MM.1S (cell line): ENCODE measurements at regions not wholly inside any gene's neighbourhood (a gene's known extent, or its start where the extent isn't known, plus 50 kb on each side); places are given as distances from the start of the nearest gene placed in this dataset.

Experiments
- DNase-seq: peaks from one replicate; pipeline ENCODE4 v3.0.0-alpha.2; 2015
- H2AFZ ChIP-seq: fragments of 300-600 bp; sonication (generic); 2 replicates; pipeline ENCODE4 v1.6.0; 2016; ENCODE audit warnings: antibody characterized with exemption, low read length
- H3F3A ChIP-seq: fragments of 300-600 bp; sonication (generic); 2 replicates; pipeline ENCODE4 v1.6.1; 2016; ENCODE audit warnings: mild to moderate bottlenecking, antibody characterized with exemption, low read length, moderate library complexity, mixed read lengths; ENCODE audit not compliant: insufficient read depth
- H3K27ac ChIP-seq: fragments of 300-600 bp; sonication (generic); 2 replicates; pipeline ENCODE4 v1.5.1; 2016; ENCODE audit warnings: mild to moderate bottlenecking, low read length
- H3K27me3 ChIP-seq: fragments of 300-600 bp; sonication (generic); replicated peaks from 2 replicates; pipeline ENCODE4 v1.6.0; 2016; ENCODE audit warnings: low read length; ENCODE audit not compliant: insufficient read depth
- H3K36me3 ChIP-seq: fragments of 300-600 bp; sonication (generic); replicated peaks from 2 replicates; pipeline ENCODE4 v1.6.1; 2016; ENCODE audit warnings: mild to moderate bottlenecking, low read length, mixed read lengths; ENCODE audit not compliant: insufficient read depth
- H3K4me1 ChIP-seq: fragments of 300-600 bp; sonication (generic); 2 replicates; pipeline ENCODE4 v1.6.1; 2016; ENCODE audit warnings: low read length, mixed read lengths
- H3K4me2 ChIP-seq: fragments of 300-600 bp; sonication (generic); 2 replicates; pipeline ENCODE4 v1.6.0; 2016; ENCODE audit warnings: low read depth, low read length
- H3K4me3 ChIP-seq: fragments of 300-600 bp; sonication (generic); 2 replicates; pipeline ENCODE4 v1.5.1; 2016; ENCODE audit warnings: low read length, mixed read lengths
- H3K79me2 ChIP-seq: fragments of 300-600 bp; sonication (generic); 2 replicates; pipeline ENCODE4 v1.6.1; 2016; ENCODE audit warnings: mixed run types, low read length, mixed read lengths
- H3K9ac ChIP-seq: fragments of 300-600 bp; sonication (generic); 2 replicates; pipeline ENCODE4 v1.6.1; 2016; ENCODE audit warnings: low read length, mixed read lengths
- H3K9me2 ChIP-seq: fragments of 300-600 bp; sonication (generic); replicated peaks from 2 replicates; pipeline ENCODE4 v1.6.1; 2016; ENCODE audit warnings: mild to moderate bottlenecking, low read length, mixed read lengths; ENCODE audit not compliant: insufficient read depth
- H3K9me3 ChIP-seq: fragments of 300-600 bp; sonication (generic); replicated peaks from 2 replicates; pipeline ENCODE4 v1.6.1; 2016; ENCODE audit warnings: mild to moderate bottlenecking, low read length, mixed read lengths; ENCODE audit not compliant: insufficient read depth
- H4K20me1 ChIP-seq: fragments of 300-600 bp; sonication (generic); 2 replicates; pipeline ENCODE4 v1.6.1; 2016; ENCODE audit warnings: mild to moderate bottlenecking, low read length, moderate library complexity, mixed read lengths; ENCODE audit not compliant: insufficient read depth
- EZH2 ChIP-seq: fragments of 300-600 bp; sonication (generic); optimal IDR thresholded peaks from 2 replicates; pipeline ENCODE3; 2017; ENCODE audit warnings: low read depth, mild to moderate bottlenecking, antibody characterized with exemption, low read length, mixed read lengths
- EZH2phosphoT487 ChIP-seq: fragments of 300-600 bp; sonication (generic); IDR thresholded peaks from 2 replicates; pipeline ENCODE4 v1.6.1; 2018; ENCODE audit warnings: antibody characterized with exemption, low read length
- TF ChIP-seq, protein P1 (sequence below): fragments of 300-600 bp; sonication (generic); IDR thresholded peaks from 2 replicates; pipeline ENCODE4 v1.5.1; 2016; ENCODE audit warnings: antibody characterized with exemption, low read length, mixed read lengths

DNA sequence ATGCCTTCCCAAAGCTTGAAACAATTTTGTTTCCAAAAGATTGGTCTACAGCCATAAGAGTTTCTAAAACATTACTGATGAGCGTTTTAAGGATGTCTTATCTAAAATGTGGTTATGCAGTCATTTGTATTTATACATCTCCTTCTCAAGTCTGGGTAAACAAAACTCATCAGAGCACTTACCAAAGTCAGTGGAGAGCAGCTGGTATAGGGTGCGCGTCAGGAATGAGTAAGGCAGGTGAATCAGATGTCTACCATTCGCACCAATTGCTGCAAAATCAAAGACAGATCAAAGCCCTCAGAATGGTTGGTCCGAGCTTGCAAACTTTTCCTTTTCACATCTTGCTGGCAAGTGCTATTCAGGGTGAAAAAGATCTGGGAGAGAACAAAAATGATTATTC lies 65.6 kb upstream of the FAM171A1 start:
- Histone ChIP-seq H3K9me2 (no peaks in the 10 kb centered on the region), H3K36me3 (no peaks in the 10 kb centered on the region), H4K20me1 (no peaks in the 10 kb centered on the region), H3K9me3 (no peaks in the 10 kb centered on the region), H3K4me1 (no peaks in the 10 kb centered on the region), H3K4me3 (no peak overlapping the region), H3K4me2 (no peak overlapping the region), H3K79me2 (no peaks in the 10 kb centered on the region), H2AFZ (no peak overlapping the region), H3F3A (no peaks in the 10 kb centered on the region), H3K27me3 (no peaks in the 10 kb centered on the region), H3K9ac (no peak overlapping the region), H3K27ac (no peak overlapping the region)
- TF ChIP-seq EZH2phosphoT487 = no peak
- TF ChIP-seq, protein P1, sequence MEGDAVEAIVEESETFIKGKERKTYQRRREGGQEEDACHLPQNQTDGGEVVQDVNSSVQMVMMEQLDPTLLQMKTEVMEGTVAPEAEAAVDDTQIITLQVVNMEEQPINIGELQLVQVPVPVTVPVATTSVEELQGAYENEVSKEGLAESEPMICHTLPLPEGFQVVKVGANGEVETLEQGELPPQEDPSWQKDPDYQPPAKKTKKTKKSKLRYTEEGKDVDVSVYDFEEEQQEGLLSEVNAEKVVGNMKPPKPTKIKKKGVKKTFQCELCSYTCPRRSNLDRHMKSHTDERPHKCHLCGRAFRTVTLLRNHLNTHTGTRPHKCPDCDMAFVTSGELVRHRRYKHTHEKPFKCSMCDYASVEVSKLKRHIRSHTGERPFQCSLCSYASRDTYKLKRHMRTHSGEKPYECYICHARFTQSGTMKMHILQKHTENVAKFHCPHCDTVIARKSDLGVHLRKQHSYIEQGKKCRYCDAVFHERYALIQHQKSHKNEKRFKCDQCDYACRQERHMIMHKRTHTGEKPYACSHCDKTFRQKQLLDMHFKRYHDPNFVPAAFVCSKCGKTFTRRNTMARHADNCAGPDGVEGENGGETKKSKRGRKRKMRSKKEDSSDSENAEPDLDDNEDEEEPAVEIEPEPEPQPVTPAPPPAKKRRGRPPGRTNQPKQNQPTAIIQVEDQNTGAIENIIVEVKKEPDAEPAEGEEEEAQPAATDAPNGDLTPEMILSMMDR = no peak
- no peak for DNase-seq

DNA sequence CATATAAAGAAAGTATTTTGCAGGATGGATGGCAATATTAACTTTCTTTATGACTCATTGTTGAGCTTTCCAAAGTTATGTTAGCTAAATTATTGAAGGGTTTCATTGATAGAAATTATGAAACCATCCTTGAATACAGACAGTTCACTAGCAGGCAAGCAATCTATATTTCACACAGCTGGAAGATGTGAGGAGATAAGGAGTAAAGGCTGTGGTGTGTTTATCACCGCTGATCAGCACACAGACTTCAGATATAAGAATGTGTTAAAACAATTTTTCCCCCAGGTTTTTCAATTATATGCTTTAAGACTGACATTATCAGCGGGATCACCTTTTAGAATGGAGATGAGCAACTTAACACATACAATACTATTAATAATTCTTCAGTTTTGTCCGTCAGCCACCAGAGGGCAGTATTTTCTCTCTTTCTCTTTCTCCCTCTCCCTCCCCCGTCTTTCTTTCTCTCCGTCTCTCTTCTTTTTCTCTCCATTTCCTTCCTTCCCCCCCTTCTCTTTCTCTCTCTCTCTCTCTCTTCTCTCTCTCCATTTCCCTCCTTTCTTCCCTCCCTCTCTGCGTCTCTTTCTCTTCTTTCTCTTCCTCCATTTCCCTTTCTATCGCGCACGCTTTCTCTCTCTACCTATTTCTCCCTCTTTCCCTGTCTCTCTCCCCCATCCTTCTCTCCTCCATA lies 62.9 kb upstream of the FAM171A1 start:
- Histone ChIP-seq H3K4me3 (peak overlapping the region; percentile 63), H3K9me2 (no peaks in the 10 kb centered on the region), H3K9ac (peak overlapping the region; percentile 27; the same call in 1 of the 2 replicates), H3K27me3 (no peaks in the 10 kb centered on the region), H3K27ac (no peak overlapping the region), H4K20me1 (no peaks in the 10 kb centered on the region), H3F3A (no peaks in the 10 kb centered on the region), H3K4me2 (peak overlapping the region; percentile 52; the same call in 1 of the 2 replicates), H2AFZ (peak overlapping the region; percentile 85), H3K9me3 (no peaks in the 10 kb centered on the region), H3K36me3 (no peaks in the 10 kb centered on the region), H3K79me2 (no peaks in the 10 kb centered on the region), H3K4me1 (no peaks in the 10 kb centered on the region)
- TF ChIP-seq, protein P1 = peak; percentile 66
- no peak for TF ChIP-seq EZH2phosphoT487
- DNase-seq = peak; percentile 59

DNA sequence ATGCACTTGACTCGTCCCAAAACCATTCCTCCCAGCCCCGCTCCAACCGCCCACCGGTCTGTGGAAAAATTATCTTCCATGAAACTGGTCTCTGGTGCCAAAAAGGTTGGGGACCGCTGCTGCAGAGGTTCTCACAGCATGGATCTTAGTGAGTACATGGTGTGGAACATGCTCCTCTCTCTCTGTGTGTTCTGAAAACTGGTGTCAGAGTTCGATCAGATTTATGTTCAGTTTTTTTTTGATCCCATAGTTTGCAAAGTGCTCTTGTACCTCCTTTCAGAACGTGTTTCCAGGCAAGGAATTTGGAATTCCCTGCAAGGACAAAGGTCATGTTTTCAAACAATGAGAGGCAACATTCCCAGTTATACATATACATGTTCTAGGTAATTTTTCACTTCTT lies 61.2 kb upstream of the FAM171A1 start:
- no peaks in the 10 kb centered on the region for H3K9me3 ChIP-seq
- H3K9ac ChIP-seq = no peak overlapping the region
- H4K20me1 ChIP-seq = no peaks in the 10 kb centered on the region
- no peaks in the 10 kb centered on the region for H3F3A ChIP-seq
- no peak overlapping the region for H3K4me3 ChIP-seq
- H3K36me3 ChIP-seq = no peaks in the 10 kb centered on the region
- H3K27me3 ChIP-seq = no peaks in the 10 kb centered on the region
- H3K9me2 ChIP-seq = no peaks in the 10 kb centered on the region
- no peak overlapping the region for H3K27ac ChIP-seq
- DNase-seq = no peak
- no peak overlapping the region for H2AFZ ChIP-seq
- H3K79me2 ChIP-seq = no peaks in the 10 kb centered on the region
- no peak overlapping the region for H3K4me2 ChIP-seq
- TF ChIP-seq EZH2phosphoT487 = no peak
- TF ChIP-seq, protein P1 = no peak
- no peak for TF ChIP-seq EZH2
- peaks cover 2% of the 10 kb centered on the region; the same call in 1 of the 2 replicates for H3K4me1 ChIP-seq
